OCI-LY1 (cell line): ENCODE measurements at regions not wholly inside any gene's neighbourhood (a gene's known extent, or its start where the extent isn't known, plus 50 kb on each side); places are given as distances from the start of the nearest gene placed in this dataset.

ENCODE experiments used
- CTCF ChIP-seq: fragments of 200-600 bp; sonication (generic), shearing (Covaris generic); IDR thresholded peaks from 2 replicates; pipeline ENCODE4 v1.5.1; 2017; ENCODE audit warnings: mild to moderate bottlenecking, antibody characterized with exemption, low read length, moderate library complexity, mixed read lengths
- EZH2 ChIP-seq: fragments of 200-600 bp; sonication (generic), shearing (Covaris generic); IDR thresholded peaks from 2 replicates; pipeline ENCODE4 v1.8.0; 2017; ENCODE audit warnings: borderline replicate concordance, mixed run types, mild to moderate bottlenecking, antibody characterized with exemption, low read length, moderate library complexity, mixed read lengths

- TF ChIP-seq CTCF, result no peak
- no peak for TF ChIP-seq EZH2
Observed at GRCh38 chr22:49052023-49052538, 775.6 kb downstream of the BRD1 start.
